ENCODE measurements at regions not wholly inside any gene's neighbourhood (a gene's known extent, or its start where the extent isn't known, plus 50 kb on each side); places are given as distances from the start of the nearest gene placed in this dataset.

DNA sequence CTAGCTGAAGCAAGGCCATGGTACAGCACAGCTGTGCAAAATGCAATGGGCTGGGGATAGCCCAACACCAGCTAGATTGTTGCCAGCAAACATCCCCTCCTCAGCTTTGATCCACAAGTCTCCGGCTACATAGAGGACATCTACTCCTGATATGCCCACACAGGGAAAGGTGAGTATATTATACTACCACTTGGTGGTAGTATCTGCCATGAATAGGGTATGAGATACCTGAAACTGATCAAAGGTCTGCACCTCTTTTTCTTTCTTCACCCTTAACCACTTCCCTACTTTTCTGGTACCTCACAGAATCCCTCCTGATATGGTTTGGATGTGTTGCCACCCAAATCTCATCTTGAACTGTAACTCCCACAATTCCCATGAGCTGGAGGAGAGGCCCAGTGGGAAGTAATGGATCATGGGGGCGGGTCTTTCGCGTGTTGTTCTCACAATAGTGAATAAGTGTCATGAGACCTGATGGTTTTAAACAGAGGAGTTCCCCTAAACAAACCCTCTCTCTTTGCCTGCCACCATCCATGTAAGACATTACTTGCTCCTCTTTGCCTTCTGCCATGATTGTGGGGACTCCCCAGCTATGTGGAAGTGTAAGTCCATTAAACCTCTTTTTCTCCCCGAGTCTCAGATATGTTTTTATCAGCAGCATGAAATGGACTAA is 279.6 kb downstream of the TXNL1 start:
- TF ChIP-seq, protein P1, sequence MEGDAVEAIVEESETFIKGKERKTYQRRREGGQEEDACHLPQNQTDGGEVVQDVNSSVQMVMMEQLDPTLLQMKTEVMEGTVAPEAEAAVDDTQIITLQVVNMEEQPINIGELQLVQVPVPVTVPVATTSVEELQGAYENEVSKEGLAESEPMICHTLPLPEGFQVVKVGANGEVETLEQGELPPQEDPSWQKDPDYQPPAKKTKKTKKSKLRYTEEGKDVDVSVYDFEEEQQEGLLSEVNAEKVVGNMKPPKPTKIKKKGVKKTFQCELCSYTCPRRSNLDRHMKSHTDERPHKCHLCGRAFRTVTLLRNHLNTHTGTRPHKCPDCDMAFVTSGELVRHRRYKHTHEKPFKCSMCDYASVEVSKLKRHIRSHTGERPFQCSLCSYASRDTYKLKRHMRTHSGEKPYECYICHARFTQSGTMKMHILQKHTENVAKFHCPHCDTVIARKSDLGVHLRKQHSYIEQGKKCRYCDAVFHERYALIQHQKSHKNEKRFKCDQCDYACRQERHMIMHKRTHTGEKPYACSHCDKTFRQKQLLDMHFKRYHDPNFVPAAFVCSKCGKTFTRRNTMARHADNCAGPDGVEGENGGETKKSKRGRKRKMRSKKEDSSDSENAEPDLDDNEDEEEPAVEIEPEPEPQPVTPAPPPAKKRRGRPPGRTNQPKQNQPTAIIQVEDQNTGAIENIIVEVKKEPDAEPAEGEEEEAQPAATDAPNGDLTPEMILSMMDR (conservative IDR thresholded peaks at IDR 0.05 in 1 of 2, IDR thresholded peaks at IDR 0.05 in 1 of 2; ENCODE audit: low read depth in 1 of 2, low read length in 2 of 2), result no peak
- TF ChIP-seq EZH2 (IDR thresholded peaks at IDR 0.05; ENCODE audit: low read length, missing control alignments), result no peak

Measured in fibroblast of lung (primary cell).